ENCODE measurements at regions not wholly inside any gene's neighbourhood (a gene's known extent, or its start where the extent isn't known, plus 50 kb on each side); places are given as distances from the start of the nearest gene placed in this dataset.

- H3K27me3 ChIP-seq (ENCODE audit: control insufficient read depth in 3 of 3, insufficient read depth in 3 of 3, low read length in 3 of 3) = peaks cover 0 to 28% (median 14%) of the 10 kb centered on the region in 3 donors
- H3K4me1 ChIP-seq (ENCODE audit: control insufficient read depth in 3 of 3, insufficient read depth in 2 of 3, low read depth in 1 of 3, low read length in 2 of 3) = no peaks in the 10 kb centered on the region
- FAIRE-seq (no peak), DNase-seq (peak in 1 of 2 donors; percentile 19)
- 23 to 26% (median 25%) methylated on average over 32 to 33 of the region's 33 CpGs for whole genome bisulfite sequencing, 3 donors
- H3K9me3 ChIP-seq (ENCODE audit: control insufficient read depth in 2 of 2, insufficient read depth in 1 of 2, low read depth in 1 of 2, low read length in 1 of 2) = no peaks in the 10 kb centered on the region
- H3K4me3 ChIP-seq (ENCODE audit: low read depth in 1 of 3, low read length in 3 of 3) = peak overlapping the region in 1 of 3 donors; percentile 19
- no peaks in the 10 kb centered on the region for H3K36me3 ChIP-seq (ENCODE audit: control insufficient read depth in 3 of 3, insufficient read depth in 2 of 3, low read depth in 1 of 3, low read length in 3 of 3)
- no peak overlapping the region for H3K27ac ChIP-seq (ENCODE audit: low read depth in 1 of 3, low read length in 2 of 3)
These were observed 90.6 kb downstream of the ZNF621 start for GRCh38 chr3:40615110-40615915.

- FAIRE-seq (no peak), DNase-seq (no peak)
- Histone ChIP-seq H3K9me3 (ENCODE audit: control insufficient read depth in 2 of 2, insufficient read depth in 1 of 2, low read depth in 1 of 2, low read length in 1 of 2) (no peaks in the 10 kb centered on the region), H3K27ac (ENCODE audit: low read depth in 1 of 3, low read length in 2 of 3) (no peak overlapping the region), H3K4me1 (ENCODE audit: control insufficient read depth in 3 of 3, insufficient read depth in 2 of 3, low read depth in 1 of 3, low read length in 2 of 3) (no peaks in the 10 kb centered on the region), H3K27me3 (ENCODE audit: control insufficient read depth in 3 of 3, insufficient read depth in 3 of 3, low read length in 3 of 3) (peaks cover 0 to 28% (median 14%) of the 10 kb centered on the region in 3 donors), H3K36me3 (ENCODE audit: control insufficient read depth in 3 of 3, insufficient read depth in 2 of 3, low read depth in 1 of 3, low read length in 3 of 3) (no peaks in the 10 kb centered on the region), H3K4me3 (ENCODE audit: low read depth in 1 of 3, low read length in 3 of 3) (peak overlapping the region in 1 of 3 donors; percentile 19)
- WGBS, 3 donors = 62 to 73% (median 71%) methylated on average over 16 of the region's 16 CpGs
These were observed 91.4 kb downstream of the ZNF621 start for GRCh38 chr3:40615918-40616819.

- no peaks in the 10 kb centered on the region for H3K36me3 ChIP-seq (ENCODE audit: control insufficient read depth in 3 of 3, insufficient read depth in 2 of 3, low read depth in 1 of 3, low read length in 3 of 3)
- FAIRE-seq = no peak
- no peak overlapping the region for H3K4me3 ChIP-seq (ENCODE audit: low read depth in 1 of 3, low read length in 3 of 3)
- 74 to 82% (median 79%) methylated on average over 3 of the region's 3 CpGs for WGBS, 3 donors
- H3K9me3 ChIP-seq (ENCODE audit: control insufficient read depth in 2 of 2, insufficient read depth in 1 of 2, low read depth in 1 of 2, low read length in 1 of 2) = no peaks in the 10 kb centered on the region
- H3K4me1 ChIP-seq (ENCODE audit: control insufficient read depth in 3 of 3, insufficient read depth in 2 of 3, low read depth in 1 of 3, low read length in 2 of 3) = no peaks in the 10 kb centered on the region
- no peak overlapping the region for H3K27ac ChIP-seq (ENCODE audit: low read depth in 1 of 3, low read length in 2 of 3)
- DNase-seq = no peak
- peaks cover 0 to 28% (median 14%) of the 10 kb centered on the region in 3 donors for H3K27me3 ChIP-seq (ENCODE audit: control insufficient read depth in 3 of 3, insufficient read depth in 3 of 3, low read length in 3 of 3)
These were observed 92.3 kb downstream of the ZNF621 start for GRCh38 chr3:40617084-40617483.

- Histone ChIP-seq H3K36me3 (ENCODE audit: control insufficient read depth in 3 of 3, insufficient read depth in 2 of 3, low read depth in 1 of 3, low read length in 3 of 3) (no peaks in the 10 kb centered on the region), H3K4me3 (ENCODE audit: low read depth in 1 of 3, low read length in 3 of 3) (no peak overlapping the region), H3K27ac (ENCODE audit: low read depth in 1 of 3, low read length in 2 of 3) (no peak overlapping the region), H3K4me1 (ENCODE audit: control insufficient read depth in 3 of 3, insufficient read depth in 2 of 3, low read depth in 1 of 3, low read length in 2 of 3) (no peaks in the 10 kb centered on the region), H3K9me3 (ENCODE audit: control insufficient read depth in 2 of 2, insufficient read depth in 1 of 2, low read depth in 1 of 2, low read length in 1 of 2) (no peaks in the 10 kb centered on the region), H3K27me3 (ENCODE audit: control insufficient read depth in 3 of 3, insufficient read depth in 3 of 3, low read length in 3 of 3) (peaks cover 0 to 28% (median 14%) of the 10 kb centered on the region in 3 donors)
- FAIRE-seq (no peak), DNase-seq (no peak)
These were observed 93.4 kb downstream of the ZNF621 start for GRCh38 chr3:40618158-40618557.

GRCh38 chr3:40620151-40620550 is 95.4 kb downstream of the ZNF621 start:
- no peak overlapping the region for H3K4me3 ChIP-seq (ENCODE audit: low read depth in 1 of 3, low read length in 3 of 3)
- H3K27me3 ChIP-seq (ENCODE audit: control insufficient read depth in 3 of 3, insufficient read depth in 3 of 3, low read length in 3 of 3) = peaks cover 0 to 27% (median 11%) of the 10 kb centered on the region in 3 donors
- DNase-seq = peak in 1 of 2 donors; percentile 3
- no peak overlapping the region for H3K27ac ChIP-seq (ENCODE audit: low read depth in 1 of 3, low read length in 2 of 3)
- no peaks in the 10 kb centered on the region for H3K4me1 ChIP-seq (ENCODE audit: control insufficient read depth in 3 of 3, insufficient read depth in 2 of 3, low read depth in 1 of 3, low read length in 2 of 3)
- FAIRE-seq = no peak
- no peaks in the 10 kb centered on the region for H3K36me3 ChIP-seq (ENCODE audit: control insufficient read depth in 3 of 3, insufficient read depth in 2 of 3, low read depth in 1 of 3, low read length in 3 of 3)
- WGBS, 3 donors = 31 to 74% (median 53%) methylated on average over 2 of the region's 2 CpGs
- H3K9me3 ChIP-seq (ENCODE audit: control insufficient read depth in 2 of 2, insufficient read depth in 1 of 2, low read depth in 1 of 2, low read length in 1 of 2) = peaks cover 1 to 14% of the 10 kb centered on the region in 2 donors

- Histone ChIP-seq H3K4me3 (ENCODE audit: low read depth in 1 of 3, low read length in 3 of 3) (no peak overlapping the region), H3K9me3 (ENCODE audit: control insufficient read depth in 2 of 2, insufficient read depth in 1 of 2, low read depth in 1 of 2, low read length in 1 of 2) (peaks cover 1 to 14% of the 10 kb centered on the region in 2 donors), H3K27me3 (ENCODE audit: control insufficient read depth in 3 of 3, insufficient read depth in 3 of 3, low read length in 3 of 3) (peaks cover 0 to 17% (median 4%) of the 10 kb centered on the region in 3 donors), H3K27ac (ENCODE audit: low read depth in 1 of 3, low read length in 2 of 3) (no peak overlapping the region), H3K36me3 (ENCODE audit: control insufficient read depth in 3 of 3, insufficient read depth in 2 of 3, low read depth in 1 of 3, low read length in 3 of 3) (no peaks in the 10 kb centered on the region), H3K4me1 (ENCODE audit: control insufficient read depth in 3 of 3, insufficient read depth in 2 of 3, low read depth in 1 of 3, low read length in 2 of 3) (no peaks in the 10 kb centered on the region)
- FAIRE-seq = no peak
- no peak for DNase-seq
- 66 to 77% (median 67%) methylated on average over 4 of the region's 4 CpGs for WGBS, 3 donors
These were observed 96.5 kb downstream of the ZNF621 start for GRCh38 chr3:40621252-40621651.

- Histone ChIP-seq H3K4me3 (ENCODE audit: low read depth in 1 of 3, low read length in 3 of 3) (no peak overlapping the region), H3K36me3 (ENCODE audit: control insufficient read depth in 3 of 3, insufficient read depth in 2 of 3, low read depth in 1 of 3, low read length in 3 of 3) (no peaks in the 10 kb centered on the region), H3K9me3 (ENCODE audit: control insufficient read depth in 2 of 2, insufficient read depth in 1 of 2, low read depth in 1 of 2, low read length in 1 of 2) (peaks cover 1 to 14% of the 10 kb centered on the region in 2 donors), H3K4me1 (ENCODE audit: control insufficient read depth in 3 of 3, insufficient read depth in 2 of 3, low read depth in 1 of 3, low read length in 2 of 3) (no peaks in the 10 kb centered on the region), H3K27ac (ENCODE audit: low read depth in 1 of 3, low read length in 2 of 3) (no peak overlapping the region), H3K27me3 (ENCODE audit: control insufficient read depth in 3 of 3, insufficient read depth in 3 of 3, low read length in 3 of 3) (peaks cover 0 to 4% (median 0%) of the 10 kb centered on the region in 3 donors)
- FAIRE-seq (no peak), DNase-seq (peak; percentile 6 to 55)
- 0 to 29% (median 4%) methylated on average over 1 of the region's 1 CpG for WGBS, 3 donors
These were observed 98.8 kb downstream of the ZNF621 start for GRCh38 chr3:40623567-40623966.

GRCh38 chr3:40624189-40624769 is 99.5 kb downstream of the ZNF621 start:
- Histone ChIP-seq H3K27ac (ENCODE audit: low read depth in 1 of 3, low read length in 2 of 3) (no peak overlapping the region), H3K9me3 (ENCODE audit: control insufficient read depth in 2 of 2, insufficient read depth in 1 of 2, low read depth in 1 of 2, low read length in 1 of 2) (peaks cover 1 to 14% of the 10 kb centered on the region in 2 donors), H3K27me3 (ENCODE audit: control insufficient read depth in 3 of 3, insufficient read depth in 3 of 3, low read length in 3 of 3) (peaks cover 0 to 4% (median 0%) of the 10 kb centered on the region in 3 donors), H3K36me3 (ENCODE audit: control insufficient read depth in 3 of 3, insufficient read depth in 2 of 3, low read depth in 1 of 3, low read length in 3 of 3) (no peaks in the 10 kb centered on the region), H3K4me1 (ENCODE audit: control insufficient read depth in 3 of 3, insufficient read depth in 2 of 3, low read depth in 1 of 3, low read length in 2 of 3) (no peaks in the 10 kb centered on the region), H3K4me3 (ENCODE audit: low read depth in 1 of 3, low read length in 3 of 3) (no peak overlapping the region)
- DNase-seq (no peak), FAIRE-seq (no peak)
- 75 to 87% (median 85%) methylated on average over 2 of the region's 2 CpGs for WGBS, 3 donors
